ENCODE measurements at regions not wholly inside any gene's neighbourhood (a gene's known extent, or its start where the extent isn't known, plus 50 kb on each side); places are given as distances from the start of the nearest gene placed in this dataset.

DNA sequence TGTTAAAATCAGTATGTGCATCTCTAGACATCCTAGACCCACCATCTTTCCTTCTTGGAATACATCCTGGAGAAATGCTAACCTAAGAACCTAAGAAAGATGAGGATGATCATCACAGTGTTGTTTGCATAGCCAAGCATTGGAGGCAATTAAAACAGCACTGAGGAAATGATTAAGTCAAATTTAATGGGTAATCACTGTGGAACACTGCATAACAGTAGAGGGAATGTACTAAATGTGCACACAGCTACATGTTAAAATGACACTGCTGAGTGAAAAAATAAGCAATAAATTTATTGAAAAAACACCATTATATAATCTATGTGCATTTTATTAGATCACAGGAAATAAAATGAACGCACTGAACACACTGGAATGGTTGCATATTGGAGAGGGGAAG lies 987.1 kb upstream of the SEL1L start:
- no peak overlapping the region for H3K9ac ChIP-seq (ENCODE audit: insufficient read length)
- H3K4me3 ChIP-seq, result no peak overlapping the region
- no peaks in the 10 kb centered on the region for H3K9me3 ChIP-seq (ENCODE audit: low read depth, low read length)
- no peaks in the 10 kb centered on the region for H3K36me3 ChIP-seq (ENCODE audit: insufficient read depth, low read length)
- no peak for TF ChIP-seq EZH2 (IDR thresholded peaks at IDR 0.05)
- no peak for TF ChIP-seq FOXP2 (optimal IDR thresholded peaks at IDR 0.05; ENCODE audit: control extremely low read depth, extremely low read length, insufficient read depth)
- no peak for TF ChIP-seq POLR2AphosphoS5 (IDR thresholded peaks at IDR 0.05; ENCODE audit: borderline replicate concordance, low read depth, low read length)
- H3K27ac ChIP-seq, result no peak overlapping the region
- DNase-seq (ENCODE audit: low read depth, low spot score), result no peak

DNA sequence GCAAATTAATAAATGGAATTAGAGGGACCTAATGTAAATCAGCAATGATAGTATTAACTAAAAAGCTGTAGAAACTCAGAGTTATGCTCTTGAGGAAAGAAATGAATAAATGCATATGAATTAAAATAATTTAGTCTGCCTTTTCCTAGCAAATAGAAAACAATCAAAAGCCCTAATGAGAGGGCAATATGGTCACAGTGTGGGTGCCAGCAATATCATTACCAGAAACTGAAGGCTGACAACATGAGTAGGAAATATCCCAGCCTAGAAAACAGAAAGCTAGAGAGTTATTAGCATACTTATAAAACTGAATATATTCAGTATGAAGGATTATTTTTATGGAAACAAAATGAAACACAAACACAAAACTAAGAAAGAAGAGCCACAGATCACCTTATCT lies 987.5 kb upstream of the SEL1L start:
- no peak for DNase-seq (ENCODE audit: low read depth, low spot score)
- no peaks in the 10 kb centered on the region for H3K36me3 ChIP-seq (ENCODE audit: insufficient read depth, low read length)
- H3K4me3 ChIP-seq, result no peak overlapping the region
- H3K27ac ChIP-seq, result no peak overlapping the region
- no peaks in the 10 kb centered on the region for H3K9me3 ChIP-seq (ENCODE audit: low read depth, low read length)
- no peak for TF ChIP-seq FOXP2 (optimal IDR thresholded peaks at IDR 0.05; ENCODE audit: control extremely low read depth, extremely low read length, insufficient read depth)
- TF ChIP-seq POLR2AphosphoS5 (IDR thresholded peaks at IDR 0.05; ENCODE audit: borderline replicate concordance, low read depth, low read length), result no peak
- TF ChIP-seq EZH2 (IDR thresholded peaks at IDR 0.05), result no peak
- no peak overlapping the region for H3K9ac ChIP-seq (ENCODE audit: insufficient read length)

DNA sequence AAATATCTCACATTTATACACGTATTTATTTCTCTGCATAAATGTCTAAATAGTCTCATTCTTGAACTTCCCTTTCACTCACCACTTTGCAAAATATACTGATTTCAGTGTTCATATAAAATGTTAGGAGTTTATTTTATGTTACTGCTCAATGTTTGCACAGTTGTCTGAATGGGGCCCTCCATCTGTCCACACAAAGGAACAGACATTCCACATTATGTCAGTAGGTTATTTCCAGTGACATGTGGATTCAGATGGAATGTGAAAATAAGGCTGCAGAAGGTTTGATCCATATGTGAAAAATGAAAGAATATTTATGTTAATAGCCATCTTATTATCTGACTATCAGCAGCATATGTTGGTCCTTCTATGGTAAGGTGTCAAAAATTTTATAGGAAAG lies 994.4 kb upstream of the SEL1L start:
- Histone ChIP-seq H3K9me3 (ENCODE audit: low read depth, low read length) (no peaks in the 10 kb centered on the region), H3K4me3 (no peak overlapping the region), H3K36me3 (ENCODE audit: insufficient read depth, low read length) (no peaks in the 10 kb centered on the region), H3K9ac (ENCODE audit: insufficient read length) (no peak overlapping the region), H3K27ac (no peak overlapping the region)
- no peak for TF ChIP-seq EZH2 (IDR thresholded peaks at IDR 0.05)
- no peak for DNase-seq (ENCODE audit: low read depth, low spot score)

DNA sequence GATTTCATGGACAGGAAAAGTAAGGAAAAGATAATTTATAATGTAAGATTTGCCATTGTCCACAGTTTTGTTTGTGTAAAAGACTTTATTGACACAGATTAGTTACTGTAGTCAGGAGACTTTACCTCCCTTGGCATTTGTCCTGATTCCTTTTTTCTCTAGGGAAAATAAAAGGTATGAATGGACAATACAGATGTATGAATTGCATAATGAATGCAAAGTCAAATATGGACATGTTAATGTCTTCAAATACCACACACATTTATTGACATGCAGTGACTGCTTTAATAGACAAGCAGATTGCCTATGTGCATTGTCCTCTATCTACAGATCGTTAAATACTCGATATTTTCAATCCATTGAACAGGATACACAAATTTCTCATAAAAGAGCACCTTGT lies 999.7 kb upstream of the SEL1L start:
- no peak for DNase-seq (ENCODE audit: low read depth, low spot score)

DNA sequence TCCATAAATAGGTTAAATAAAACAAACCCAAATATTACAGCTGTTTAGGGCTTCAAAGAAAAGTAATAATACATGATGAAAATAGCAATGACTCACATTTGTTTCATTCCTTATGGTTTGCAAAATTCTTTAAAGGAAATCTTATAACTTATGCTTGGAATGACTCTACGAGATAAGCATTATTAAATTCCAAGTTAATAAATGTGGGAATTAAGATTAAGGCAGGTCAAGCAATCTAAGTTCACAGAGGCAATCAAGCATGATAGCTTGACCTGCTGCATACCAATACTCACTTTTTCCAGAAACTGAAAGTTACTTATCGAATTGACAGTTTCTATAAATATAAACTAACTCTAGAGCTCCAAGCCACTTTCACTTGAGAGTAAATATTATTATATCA lies 1002.9 kb upstream of the SEL1L start:
- Histone ChIP-seq H3K4me3 (no peak overlapping the region), H3K27ac (no peak overlapping the region), H3K9ac (ENCODE audit: insufficient read length) (no peak overlapping the region), H3K36me3 (ENCODE audit: insufficient read depth, low read length) (no peaks in the 10 kb centered on the region), H3K9me3 (ENCODE audit: low read depth, low read length) (no peaks in the 10 kb centered on the region)
- TF ChIP-seq POLR2AphosphoS5 (IDR thresholded peaks at IDR 0.05; ENCODE audit: borderline replicate concordance, low read depth, low read length) (no peak), FOXP2 (optimal IDR thresholded peaks at IDR 0.05; ENCODE audit: control extremely low read depth, extremely low read length, insufficient read depth) (no peak), EZH2 (IDR thresholded peaks at IDR 0.05) (no peak)
- no peak for DNase-seq (ENCODE audit: low read depth, low spot score)

More for the DNA sequence above, 999.7 kb upstream of the SEL1L start:
- no peaks in the 10 kb centered on the region for H3K9me3 ChIP-seq (ENCODE audit: low read depth, low read length)
- H3K9ac ChIP-seq (ENCODE audit: insufficient read length), result no peak overlapping the region
- H3K27ac ChIP-seq, result no peak overlapping the region
- H3K36me3 ChIP-seq (ENCODE audit: insufficient read depth, low read length), result no peaks in the 10 kb centered on the region
- TF ChIP-seq FOXP2 (optimal IDR thresholded peaks at IDR 0.05; ENCODE audit: control extremely low read depth, extremely low read length, insufficient read depth), result no peak
- no peak for TF ChIP-seq POLR2AphosphoS5 (IDR thresholded peaks at IDR 0.05; ENCODE audit: borderline replicate concordance, low read depth, low read length)
- TF ChIP-seq EZH2 (IDR thresholded peaks at IDR 0.05), result no peak
- H3K4me3 ChIP-seq, result no peak overlapping the region

DNA sequence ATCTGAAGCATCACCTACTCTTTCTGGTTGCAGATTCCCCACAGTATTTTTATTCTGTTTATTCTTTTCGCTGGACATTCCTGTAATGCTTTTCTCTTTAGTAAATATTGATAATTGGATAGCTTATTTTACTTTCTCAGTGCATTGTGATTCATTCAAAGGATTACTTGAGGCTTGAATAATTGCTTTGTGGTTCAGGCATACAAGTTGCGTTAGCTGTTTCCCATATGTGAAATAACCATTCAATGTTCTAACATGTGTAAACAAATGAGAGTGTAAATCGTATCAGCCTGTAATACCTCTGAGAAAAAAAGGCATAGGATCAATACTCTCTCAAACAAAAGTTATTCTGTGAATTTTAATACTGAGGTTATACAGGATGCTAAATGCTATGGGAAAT lies 1004.2 kb upstream of the SEL1L start:
- DNase-seq (ENCODE audit: low read depth, low spot score), result no peak
- H3K9me3 ChIP-seq (ENCODE audit: low read depth, low read length), result no peaks in the 10 kb centered on the region
- no peak for TF ChIP-seq POLR2AphosphoS5 (IDR thresholded peaks at IDR 0.05; ENCODE audit: borderline replicate concordance, low read depth, low read length)
- no peak for TF ChIP-seq FOXP2 (optimal IDR thresholded peaks at IDR 0.05; ENCODE audit: control extremely low read depth, extremely low read length, insufficient read depth)
- no peak for TF ChIP-seq EZH2 (IDR thresholded peaks at IDR 0.05)
- no peak overlapping the region for H3K4me3 ChIP-seq
- H3K9ac ChIP-seq (ENCODE audit: insufficient read length), result no peak overlapping the region
- no peak overlapping the region for H3K27ac ChIP-seq
- no peaks in the 10 kb centered on the region for H3K36me3 ChIP-seq (ENCODE audit: insufficient read depth, low read length)

DNA sequence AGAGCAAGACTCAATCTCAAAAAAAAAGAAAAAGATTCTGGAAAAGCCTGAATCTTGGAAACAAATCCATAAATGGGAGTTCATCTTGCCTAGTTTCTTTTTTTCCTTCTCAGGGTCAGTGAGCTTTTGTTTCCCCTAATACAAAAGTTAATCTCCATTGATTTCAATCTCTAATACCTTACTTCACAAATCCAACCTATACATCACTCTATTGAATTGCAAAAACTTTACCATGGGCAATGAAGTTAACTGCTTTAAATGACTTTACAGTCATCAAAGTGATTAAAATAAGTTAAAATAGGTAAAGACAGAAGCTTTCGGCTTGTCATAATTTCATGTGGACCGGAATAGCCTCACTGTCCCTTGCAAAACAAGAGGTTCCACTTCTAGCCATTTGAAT lies 1012.7 kb upstream of the SEL1L start:
- Histone ChIP-seq H3K36me3 (ENCODE audit: insufficient read depth, low read length) (no peaks in the 10 kb centered on the region), H3K4me3 (no peak overlapping the region), H3K9me3 (ENCODE audit: low read depth, low read length) (no peaks in the 10 kb centered on the region), H3K27ac (no peak overlapping the region), H3K9ac (ENCODE audit: insufficient read length) (no peak overlapping the region)
- TF ChIP-seq EZH2 (IDR thresholded peaks at IDR 0.05) (no peak), POLR2AphosphoS5 (IDR thresholded peaks at IDR 0.05; ENCODE audit: borderline replicate concordance, low read depth, low read length) (no peak), FOXP2 (optimal IDR thresholded peaks at IDR 0.05; ENCODE audit: control extremely low read depth, extremely low read length, insufficient read depth) (no peak)
- no peak for DNase-seq (ENCODE audit: low read depth, low spot score)

DNA sequence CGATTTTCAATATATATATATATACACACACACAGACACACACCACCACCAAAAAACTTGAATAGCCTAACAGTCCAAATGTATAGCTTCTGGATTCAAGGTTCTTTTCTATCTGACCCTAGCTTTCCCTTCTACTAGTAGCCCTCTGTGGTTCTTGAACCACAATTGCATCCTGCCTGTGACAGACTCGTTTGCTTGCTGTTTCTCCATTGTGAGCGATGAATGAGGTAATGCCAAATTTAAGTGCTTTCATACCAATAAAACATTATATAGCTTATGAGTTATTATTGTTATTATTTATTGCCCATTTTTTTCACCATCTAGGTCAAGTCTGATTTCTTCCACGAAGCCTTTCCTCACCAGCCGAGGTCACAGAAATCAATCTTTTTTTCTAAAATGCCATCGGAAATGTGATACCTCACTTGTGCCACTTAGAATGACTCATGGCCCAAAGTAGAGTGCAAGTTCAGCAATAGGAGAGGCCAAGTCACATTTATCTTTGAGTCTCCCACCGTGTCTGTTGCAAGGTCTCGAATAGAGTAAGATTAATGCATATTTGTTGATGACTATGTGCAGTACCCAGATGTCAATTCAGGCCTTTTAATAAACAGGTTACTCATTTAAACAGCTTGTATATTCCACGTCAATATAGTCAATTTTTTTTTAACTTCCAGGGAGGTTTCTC lies 1015.8 kb upstream of the SEL1L start:
- Histone ChIP-seq H3K36me3 (ENCODE audit: insufficient read depth, low read length) (no peaks in the 10 kb centered on the region), H3K27ac (no peak overlapping the region), H3K4me3 (no peak overlapping the region), H3K9ac (ENCODE audit: insufficient read length) (no peak overlapping the region), H3K9me3 (ENCODE audit: low read depth, low read length) (no peaks in the 10 kb centered on the region)
- no peak for DNase-seq (ENCODE audit: low read depth, low spot score)
- TF ChIP-seq POLR2AphosphoS5 (IDR thresholded peaks at IDR 0.05; ENCODE audit: borderline replicate concordance, low read depth, low read length) (no peak), FOXP2 (optimal IDR thresholded peaks at IDR 0.05; ENCODE audit: control extremely low read depth, extremely low read length, insufficient read depth) (no peak), EZH2 (IDR thresholded peaks at IDR 0.05) (no peak)

DNA sequence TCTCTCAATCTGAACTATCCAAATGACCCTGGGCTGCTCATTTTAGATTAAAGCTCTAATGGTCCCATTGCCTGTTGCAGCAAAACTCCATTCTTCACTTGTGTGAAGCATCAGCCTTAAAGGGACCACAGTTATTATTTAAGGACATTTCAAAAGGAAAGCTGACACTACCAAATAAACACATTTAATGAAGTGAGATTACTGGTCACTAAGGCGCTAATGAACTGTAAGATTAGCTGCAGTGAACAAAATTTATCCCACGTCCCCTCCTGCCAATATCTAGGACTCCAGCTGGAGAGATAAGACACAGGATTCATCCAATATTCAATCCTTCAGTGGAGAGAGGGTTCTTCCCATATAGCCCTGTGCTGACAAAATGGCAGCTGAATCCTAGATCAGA lies 1029.2 kb upstream of the SEL1L start:
- no peak overlapping the region for H3K27ac ChIP-seq
- no peak overlapping the region for H3K9ac ChIP-seq (ENCODE audit: insufficient read length)
- no peaks in the 10 kb centered on the region for H3K9me3 ChIP-seq (ENCODE audit: low read depth, low read length)
- TF ChIP-seq EZH2 (IDR thresholded peaks at IDR 0.05) (no peak), FOXP2 (optimal IDR thresholded peaks at IDR 0.05; ENCODE audit: control extremely low read depth, extremely low read length, insufficient read depth) (no peak), POLR2AphosphoS5 (IDR thresholded peaks at IDR 0.05; ENCODE audit: borderline replicate concordance, low read depth, low read length) (no peak)
- no peak overlapping the region for H3K4me3 ChIP-seq
- DNase-seq (ENCODE audit: low read depth, low spot score), result no peak
- no peaks in the 10 kb centered on the region for H3K36me3 ChIP-seq (ENCODE audit: insufficient read depth, low read length)
